GM18909 (cell line): ENCODE measurements at regions not wholly inside any gene's neighbourhood (a gene's known extent, or its start where the extent isn't known, plus 50 kb on each side); places are given as distances from the start of the nearest gene placed in this dataset.

Source experiments
- ATAC-seq: cut with Tn5 transposase; IDR thresholded peaks from one replicate; pipeline ENCODE4 v1.9.1; 2021; ENCODE audit warnings: mild to moderate bottlenecking; ENCODE audit not compliant: unreplicated experiment, poor library complexity

- no peak for ATAC-seq
Observed at GRCh38 chr12:65517656-65518210, 239.2 kb downstream of the MSRB3 start.

- ATAC-seq: no peak
Observed at GRCh38 chr12:65518771-65519170, 240.3 kb downstream of the MSRB3 start.

GRCh38 chr12:65520658-65521057, 242.2 kb downstream of the MSRB3 start:
- ATAC-seq: no peak

GRCh38 chr12:65522956-65523860, 244.7 kb downstream of the MSRB3 start:
- ATAC-seq: no peak

GRCh38 chr12:65524666-65525065, 246.2 kb downstream of the MSRB3 start:
- ATAC-seq: no peak

- ATAC-seq: no peak
Observed at GRCh38 chr12:65525491-65526141, 247.1 kb downstream of the MSRB3 start.

- ATAC-seq: no peak
Observed at GRCh38 chr12:65526311-65526710, 247.8 kb downstream of the MSRB3 start.

GRCh38 chr12:65528127-65528526, 249.6 kb downstream of the MSRB3 start:
- ATAC-seq: no peak

- ATAC-seq: no peak
Observed at GRCh38 chr12:65529106-65529505, 250.6 kb downstream of the MSRB3 start.

GRCh38 chr12:65529771-65530435, 251.4 kb downstream of the MSRB3 start:
- no peak for ATAC-seq

- no peak for ATAC-seq
Observed at GRCh38 chr12:65532162-65532561, 253.7 kb downstream of the MSRB3 start.

GRCh38 chr12:65532764-65533163, 254.3 kb downstream of the MSRB3 start:
- no peak for ATAC-seq

GRCh38 chr12:65533177-65533883, 254.8 kb downstream of the MSRB3 start:
- ATAC-seq: no peak

- no peak for ATAC-seq
Observed at GRCh38 chr12:65534238-65534841, 255.9 kb downstream of the MSRB3 start.

GRCh38 chr12:65535946-65536345, 257.5 kb downstream of the MSRB3 start:
- ATAC-seq: no peak

GRCh38 chr12:65536351-65536750, 257.9 kb downstream of the MSRB3 start:
- no peak for ATAC-seq

GRCh38 chr12:65536876-65537681, 258.6 kb downstream of the MSRB3 start:
- no peak for ATAC-seq

GRCh38 chr12:65537978-65538377, 259.5 kb downstream of the MSRB3 start:
- ATAC-seq: no peak

- no peak for ATAC-seq
Observed at GRCh38 chr12:65539023-65539422, 260.5 kb downstream of the MSRB3 start.
